ENCODE measurements at regions not wholly inside any gene's neighbourhood (a gene's known extent, or its start where the extent isn't known, plus 50 kb on each side); places are given as distances from the start of the nearest gene placed in this dataset.

DNA sequence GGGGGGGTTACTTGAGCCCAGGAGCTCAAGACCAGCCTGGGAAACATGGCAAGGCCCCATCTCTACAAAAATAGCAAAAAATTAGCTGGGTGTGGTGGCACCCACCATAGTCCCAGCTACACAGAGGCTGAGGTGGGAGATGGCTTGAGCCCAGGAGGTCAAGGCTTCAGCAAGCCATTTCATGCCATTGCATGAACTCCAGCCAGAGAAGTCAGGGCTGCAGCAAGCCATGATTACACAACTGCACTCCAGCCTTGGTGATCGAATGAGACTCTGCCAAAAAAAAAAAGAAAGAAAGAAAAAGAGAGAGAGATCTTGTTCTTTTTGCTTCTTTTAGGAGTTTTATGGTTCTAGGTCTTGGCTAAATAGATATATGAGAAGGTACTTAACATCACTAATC, 200.2 kb upstream of the PHYHIPL start:
- Histone ChIP-seq H3K27me3 (ENCODE audit: control insufficient read depth in 3 of 3, insufficient read depth in 3 of 3, low read length in 3 of 3) (no peaks in the 10 kb centered on the region), H3K9me3 (ENCODE audit: control insufficient read depth in 3 of 3, low read length in 3 of 3) (no peaks in the 10 kb centered on the region), H3K27ac (ENCODE audit: low read depth, low read length) (no peak overlapping the region), H3K9ac (ENCODE audit: low read depth in 1 of 3, low read length in 3 of 3) (no peak overlapping the region), H3K36me3 (ENCODE audit: control insufficient read depth in 3 of 3, insufficient read depth in 3 of 3, low read length in 3 of 3) (no peaks in the 10 kb centered on the region), H3K4me1 (ENCODE audit: control insufficient read depth in 3 of 3, insufficient read depth in 3 of 3, low read length in 3 of 3) (peaks cover 0 to 5% (median 0%) of the 10 kb centered on the region in 3 donors), H3K4me3 (ENCODE audit: low read length in 3 of 3) (no peak overlapping the region)

DNA sequence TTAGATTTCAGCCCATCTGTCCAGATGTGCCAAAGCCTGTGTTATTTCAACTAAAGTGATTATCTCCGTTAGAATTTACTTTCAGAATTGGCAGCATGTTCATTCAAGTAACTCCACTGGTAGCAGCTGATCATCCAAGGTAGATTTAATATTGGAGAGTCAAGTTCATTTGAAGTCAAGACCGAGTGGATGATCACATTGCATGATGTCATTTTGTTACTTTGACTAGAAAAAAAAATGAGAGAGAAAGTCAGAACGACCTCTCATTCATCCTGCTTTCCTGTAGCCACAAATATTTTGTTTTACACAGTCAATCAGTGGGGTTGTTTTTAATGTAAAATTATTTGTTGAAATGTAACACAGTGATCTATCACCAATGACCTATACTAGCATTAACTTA, 196.7 kb upstream of the PHYHIPL start:
- H3K4me3 ChIP-seq (ENCODE audit: low read length in 3 of 3) = no peak overlapping the region
- no peaks in the 10 kb centered on the region for H3K27me3 ChIP-seq (ENCODE audit: control insufficient read depth in 3 of 3, insufficient read depth in 3 of 3, low read length in 3 of 3)
- no peak overlapping the region for H3K9ac ChIP-seq (ENCODE audit: low read depth in 1 of 3, low read length in 3 of 3)
- H3K9me3 ChIP-seq (ENCODE audit: control insufficient read depth in 3 of 3, low read length in 3 of 3) = no peaks in the 10 kb centered on the region
- no peak overlapping the region for H3K27ac ChIP-seq (ENCODE audit: low read depth, low read length)
- peaks cover 0 to 6% (median 0%) of the 10 kb centered on the region in 3 donors for H3K4me1 ChIP-seq (ENCODE audit: control insufficient read depth in 3 of 3, insufficient read depth in 3 of 3, low read length in 3 of 3)
- H3K36me3 ChIP-seq (ENCODE audit: control insufficient read depth in 3 of 3, insufficient read depth in 3 of 3, low read length in 3 of 3) = no peaks in the 10 kb centered on the region

GRCh38 chr10:58980826-58981415, 195.5 kb upstream of the PHYHIPL start:
- no peaks in the 10 kb centered on the region for H3K36me3 ChIP-seq (ENCODE audit: control insufficient read depth in 3 of 3, insufficient read depth in 3 of 3, low read length in 3 of 3)
- H3K27ac ChIP-seq (ENCODE audit: low read depth, low read length) = no peak overlapping the region
- H3K9me3 ChIP-seq (ENCODE audit: control insufficient read depth in 3 of 3, low read length in 3 of 3) = no peaks in the 10 kb centered on the region
- no peak overlapping the region for H3K9ac ChIP-seq (ENCODE audit: low read depth in 1 of 3, low read length in 3 of 3)
- H3K4me1 ChIP-seq (ENCODE audit: control insufficient read depth in 3 of 3, insufficient read depth in 3 of 3, low read length in 3 of 3) = peaks cover 0 to 6% (median 0%) of the 10 kb centered on the region in 3 donors
- no peaks in the 10 kb centered on the region for H3K27me3 ChIP-seq (ENCODE audit: control insufficient read depth in 3 of 3, insufficient read depth in 3 of 3, low read length in 3 of 3)
- no peak overlapping the region for H3K4me3 ChIP-seq (ENCODE audit: low read length in 3 of 3)

DNA sequence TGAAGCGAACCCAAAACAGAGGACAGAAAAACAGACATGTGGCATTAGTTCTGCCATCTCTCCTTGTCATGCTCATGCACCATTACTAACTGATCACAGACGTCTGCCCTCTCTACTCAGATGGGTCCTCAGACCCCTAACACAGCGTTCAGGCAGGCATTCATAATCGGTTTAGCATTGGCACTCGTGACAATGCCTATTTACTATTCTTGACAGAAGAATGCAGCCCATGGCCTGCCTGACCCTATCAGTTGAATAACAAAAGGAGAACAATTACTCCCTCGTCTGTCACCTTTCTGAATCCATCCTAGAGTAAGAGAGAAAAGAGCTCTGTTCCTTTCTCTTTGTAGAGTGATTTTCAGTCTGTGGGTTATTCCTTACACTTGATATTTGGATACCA, 194.6 kb upstream of the PHYHIPL start:
- no peaks in the 10 kb centered on the region for H3K9me3 ChIP-seq (ENCODE audit: control insufficient read depth in 3 of 3, low read length in 3 of 3)
- no peaks in the 10 kb centered on the region for H3K27me3 ChIP-seq (ENCODE audit: control insufficient read depth in 3 of 3, insufficient read depth in 3 of 3, low read length in 3 of 3)
- H3K4me3 ChIP-seq (ENCODE audit: low read length in 3 of 3) = no peak overlapping the region
- H3K36me3 ChIP-seq (ENCODE audit: control insufficient read depth in 3 of 3, insufficient read depth in 3 of 3, low read length in 3 of 3) = no peaks in the 10 kb centered on the region
- no peak overlapping the region for H3K9ac ChIP-seq (ENCODE audit: low read depth in 1 of 3, low read length in 3 of 3)
- H3K4me1 ChIP-seq (ENCODE audit: control insufficient read depth in 3 of 3, insufficient read depth in 3 of 3, low read length in 3 of 3) = peaks cover 0 to 6% (median 0%) of the 10 kb centered on the region in 3 donors
- no peak overlapping the region for H3K27ac ChIP-seq (ENCODE audit: low read depth, low read length)

GRCh38 chr10:58982470-58983239, 193.8 kb upstream of the PHYHIPL start:
- H3K27me3 ChIP-seq (ENCODE audit: control insufficient read depth in 3 of 3, insufficient read depth in 3 of 3, low read length in 3 of 3) = no peaks in the 10 kb centered on the region
- H3K9ac ChIP-seq (ENCODE audit: low read depth in 1 of 3, low read length in 3 of 3) = no peak overlapping the region
- H3K4me1 ChIP-seq (ENCODE audit: control insufficient read depth in 3 of 3, insufficient read depth in 3 of 3, low read length in 3 of 3) = peaks cover 0 to 6% (median 0%) of the 10 kb centered on the region in 3 donors
- no peaks in the 10 kb centered on the region for H3K36me3 ChIP-seq (ENCODE audit: control insufficient read depth in 3 of 3, insufficient read depth in 3 of 3, low read length in 3 of 3)
- H3K4me3 ChIP-seq (ENCODE audit: low read length in 3 of 3) = no peak overlapping the region
- H3K9me3 ChIP-seq (ENCODE audit: control insufficient read depth in 3 of 3, low read length in 3 of 3) = no peaks in the 10 kb centered on the region
- no peak overlapping the region for H3K27ac ChIP-seq (ENCODE audit: low read depth, low read length)

DNA sequence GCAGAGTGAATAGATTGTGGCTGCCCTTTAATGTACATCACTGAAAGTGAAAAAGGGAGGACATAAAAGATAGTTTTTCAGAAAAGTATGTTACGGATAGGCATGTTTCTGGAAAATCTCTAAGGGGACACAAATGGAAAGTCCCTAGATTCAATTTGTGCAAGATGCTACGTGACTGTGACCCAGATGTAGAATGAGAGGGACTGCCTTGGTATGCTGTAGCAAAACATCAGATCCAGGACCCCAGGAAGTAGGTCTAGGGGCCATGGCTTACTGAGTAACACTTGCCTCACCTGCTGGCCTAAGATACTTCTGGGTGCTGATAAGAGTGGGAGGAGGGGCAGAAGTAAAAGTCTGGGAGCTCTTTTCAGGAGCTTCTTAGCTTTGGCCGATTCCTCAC, 191.2 kb upstream of the PHYHIPL start:
- H3K36me3 ChIP-seq (ENCODE audit: control insufficient read depth in 3 of 3, insufficient read depth in 3 of 3, low read length in 3 of 3) = no peaks in the 10 kb centered on the region
- peaks cover 0 to 6% (median 0%) of the 10 kb centered on the region in 3 donors for H3K4me1 ChIP-seq (ENCODE audit: control insufficient read depth in 3 of 3, insufficient read depth in 3 of 3, low read length in 3 of 3)
- no peak overlapping the region for H3K27ac ChIP-seq (ENCODE audit: low read depth, low read length)
- no peaks in the 10 kb centered on the region for H3K9me3 ChIP-seq (ENCODE audit: control insufficient read depth in 3 of 3, low read length in 3 of 3)
- H3K4me3 ChIP-seq (ENCODE audit: low read length in 3 of 3) = no peak overlapping the region
- H3K9ac ChIP-seq (ENCODE audit: low read depth in 1 of 3, low read length in 3 of 3) = no peak overlapping the region
- no peaks in the 10 kb centered on the region for H3K27me3 ChIP-seq (ENCODE audit: control insufficient read depth in 3 of 3, insufficient read depth in 3 of 3, low read length in 3 of 3)

- Histone ChIP-seq H3K4me1 (ENCODE audit: control insufficient read depth in 3 of 3, insufficient read depth in 3 of 3, low read length in 3 of 3) (peaks cover 5 to 10% (median 8%) of the 10 kb centered on the region in 3 donors), H3K4me3 (ENCODE audit: low read length in 3 of 3) (no peak overlapping the region), H3K9me3 (ENCODE audit: control insufficient read depth in 3 of 3, low read length in 3 of 3) (no peaks in the 10 kb centered on the region), H3K27ac (ENCODE audit: low read depth, low read length) (no peak overlapping the region), H3K9ac (ENCODE audit: low read depth in 1 of 3, low read length in 3 of 3) (no peak overlapping the region), H3K27me3 (ENCODE audit: control insufficient read depth in 3 of 3, insufficient read depth in 3 of 3, low read length in 3 of 3) (no peaks in the 10 kb centered on the region), H3K36me3 (ENCODE audit: control insufficient read depth in 3 of 3, insufficient read depth in 3 of 3, low read length in 3 of 3) (no peaks in the 10 kb centered on the region)
Measured at GRCh38 chr10:58989486-58990039, 186.9 kb upstream of the PHYHIPL start.

GRCh38 chr10:58990693-58991092, 185.8 kb upstream of the PHYHIPL start:
- H3K9ac ChIP-seq (ENCODE audit: low read depth in 1 of 3, low read length in 3 of 3) = no peak overlapping the region
- no peak overlapping the region for H3K4me3 ChIP-seq (ENCODE audit: low read length in 3 of 3)
- no peak overlapping the region for H3K27ac ChIP-seq (ENCODE audit: low read depth, low read length)
- peaks cover 5 to 10% (median 8%) of the 10 kb centered on the region in 3 donors for H3K4me1 ChIP-seq (ENCODE audit: control insufficient read depth in 3 of 3, insufficient read depth in 3 of 3, low read length in 3 of 3)
- no peaks in the 10 kb centered on the region for H3K27me3 ChIP-seq (ENCODE audit: control insufficient read depth in 3 of 3, insufficient read depth in 3 of 3, low read length in 3 of 3)
- no peaks in the 10 kb centered on the region for H3K9me3 ChIP-seq (ENCODE audit: control insufficient read depth in 3 of 3, low read length in 3 of 3)
- no peaks in the 10 kb centered on the region for H3K36me3 ChIP-seq (ENCODE audit: control insufficient read depth in 3 of 3, insufficient read depth in 3 of 3, low read length in 3 of 3)

GRCh38 chr10:58991856-58992255, 184.6 kb upstream of the PHYHIPL start:
- Histone ChIP-seq H3K4me1 (ENCODE audit: control insufficient read depth in 3 of 3, insufficient read depth in 3 of 3, low read length in 3 of 3) (peaks cover 5 to 10% (median 8%) of the 10 kb centered on the region in 3 donors), H3K36me3 (ENCODE audit: control insufficient read depth in 3 of 3, insufficient read depth in 3 of 3, low read length in 3 of 3) (no peaks in the 10 kb centered on the region), H3K9ac (ENCODE audit: low read depth in 1 of 3, low read length in 3 of 3) (no peak overlapping the region), H3K27me3 (ENCODE audit: control insufficient read depth in 3 of 3, insufficient read depth in 3 of 3, low read length in 3 of 3) (no peaks in the 10 kb centered on the region), H3K27ac (ENCODE audit: low read depth, low read length) (no peak overlapping the region), H3K9me3 (ENCODE audit: control insufficient read depth in 3 of 3, low read length in 3 of 3) (no peaks in the 10 kb centered on the region), H3K4me3 (ENCODE audit: low read length in 3 of 3) (no peak overlapping the region)

DNA sequence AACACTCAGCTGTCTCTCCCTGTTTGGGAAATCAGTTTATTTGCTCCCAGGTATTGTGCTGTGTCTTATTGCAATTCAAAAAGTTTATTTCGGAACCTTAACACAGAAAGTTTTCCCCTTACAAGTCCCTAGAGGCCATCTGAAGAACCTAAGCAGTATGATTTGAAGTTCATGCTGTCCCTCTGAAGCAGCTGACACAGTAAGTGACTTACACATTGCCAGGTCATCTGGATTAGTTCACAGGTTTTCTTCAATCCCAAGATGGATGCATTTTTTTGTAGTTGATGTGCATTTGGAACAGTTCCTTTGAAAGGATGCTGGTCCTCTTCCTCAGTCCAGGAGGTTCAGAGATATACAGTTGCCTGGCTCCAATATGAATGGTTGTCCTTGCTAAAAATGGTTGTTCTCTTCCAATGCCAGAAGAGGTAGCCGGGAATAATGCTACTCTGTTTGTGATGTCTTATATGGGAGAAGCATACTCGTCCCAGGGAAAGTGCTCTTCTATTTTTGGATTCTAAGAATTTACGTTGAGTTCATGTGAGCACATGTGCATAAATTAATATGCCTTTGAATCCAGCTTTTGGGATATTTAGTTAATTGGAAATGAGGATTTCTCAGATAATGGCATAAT, 183.5 kb upstream of the PHYHIPL start:
- no peaks in the 10 kb centered on the region for H3K36me3 ChIP-seq (ENCODE audit: control insufficient read depth in 3 of 3, insufficient read depth in 3 of 3, low read length in 3 of 3)
- H3K27ac ChIP-seq (ENCODE audit: low read depth, low read length) = no peak overlapping the region
- no peaks in the 10 kb centered on the region for H3K27me3 ChIP-seq (ENCODE audit: control insufficient read depth in 3 of 3, insufficient read depth in 3 of 3, low read length in 3 of 3)
- no peak overlapping the region for H3K4me3 ChIP-seq (ENCODE audit: low read length in 3 of 3)
- H3K9ac ChIP-seq (ENCODE audit: low read depth in 1 of 3, low read length in 3 of 3) = peak overlapping the region in 1 of 3 donors; percentile 8
- no peaks in the 10 kb centered on the region for H3K9me3 ChIP-seq (ENCODE audit: control insufficient read depth in 3 of 3, low read length in 3 of 3)
- H3K4me1 ChIP-seq (ENCODE audit: control insufficient read depth in 3 of 3, insufficient read depth in 3 of 3, low read length in 3 of 3) = peaks cover 5 to 10% (median 8%) of the 10 kb centered on the region in 3 donors

Measured in skeletal muscle tissue (tissue), 3 donors.